ENCODE measurements at regions not wholly inside any gene's neighbourhood (a gene's known extent, or its start where the extent isn't known, plus 50 kb on each side); places are given as distances from the start of the nearest gene placed in this dataset.
"Not testable (repeated sequence)": the region's sequence is repeated elsewhere in the genome, so short reads cannot be mapped to it uniquely, and the experiment has no call there.

DNA sequence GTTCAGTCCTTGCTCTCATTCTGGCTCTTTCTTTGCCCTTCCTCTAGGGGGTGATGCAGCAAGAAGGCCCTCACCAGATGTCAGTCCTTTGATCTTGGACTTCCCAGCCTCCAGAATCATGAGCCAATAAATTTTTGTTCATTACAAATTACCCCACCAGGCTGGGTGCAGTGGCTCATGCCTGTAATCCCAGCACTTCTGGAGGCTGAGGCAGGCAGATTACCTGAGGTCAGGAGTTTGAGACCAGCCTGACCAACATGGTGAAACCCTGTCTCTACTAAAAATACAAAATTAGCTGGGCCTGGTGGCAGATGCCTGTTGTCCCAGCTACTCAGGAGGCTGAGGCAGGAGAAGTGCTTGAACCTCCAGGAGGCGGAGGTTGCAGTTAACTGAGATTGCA lies 106.3 kb upstream of the TRPM1 start:
- TF ChIP-seq POLR2A (IDR thresholded peaks at IDR 0.05; ENCODE audit: low read depth, low read length); TAF1 (IDR thresholded peaks at IDR 0.05; ENCODE audit: borderline replicate concordance, low read depth, low read length): not testable (repeated sequence)
